ENCODE measurements at regions not wholly inside any gene's neighbourhood (a gene's known extent, or its start where the extent isn't known, plus 50 kb on each side); places are given as distances from the start of the nearest gene placed in this dataset.

- no peak for DNase-seq
Measured at GRCh38 chr16:47967374-47967773, 188.4 kb downstream of the ABCC12 start.

GRCh38 chr16:47966325-47966724, 189.5 kb downstream of the ABCC12 start:
- DNase-seq: no peak

DNA sequence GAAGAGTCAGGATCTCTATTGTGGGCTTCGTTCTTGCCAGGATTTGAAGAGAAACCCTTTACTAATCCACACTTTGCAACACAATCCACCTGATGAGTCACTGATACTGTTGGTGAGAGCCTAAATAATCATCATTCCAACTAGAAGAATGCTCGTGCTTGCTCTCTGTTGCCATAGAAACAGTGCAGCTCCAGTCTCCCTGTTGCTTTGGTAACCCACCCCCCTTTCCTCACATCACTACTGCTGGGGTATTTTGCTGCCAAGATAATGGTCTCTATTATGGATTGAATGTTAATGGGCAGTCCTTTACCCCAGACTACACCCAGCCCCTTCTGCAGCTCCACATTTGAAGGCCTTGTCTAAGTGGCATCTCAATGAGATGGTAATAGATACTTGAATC, 190.4 kb downstream of the ABCC12 start:
- peak; percentile 14 for DNase-seq

DNA sequence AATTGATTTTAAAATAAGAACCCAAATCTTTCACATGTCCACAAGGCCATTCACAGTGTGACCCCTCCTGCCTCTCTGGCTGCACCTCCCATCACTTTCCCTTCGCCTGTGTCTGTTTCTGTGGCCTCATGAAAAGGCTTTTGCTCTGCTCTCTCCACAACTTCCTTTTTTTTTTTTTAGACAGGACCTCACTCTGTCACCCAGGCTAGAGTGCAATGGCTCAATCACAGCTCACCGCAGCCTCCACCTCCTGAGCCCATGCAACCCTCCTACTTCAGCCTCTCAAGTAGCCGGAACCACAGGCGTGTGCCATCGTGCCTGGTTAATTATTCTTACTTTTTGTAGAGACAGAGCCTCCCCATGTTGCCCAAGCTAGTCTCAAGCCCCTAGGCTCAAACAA, 197.1 kb downstream of the ABCC12 start:
- no peak for DNase-seq

DNA sequence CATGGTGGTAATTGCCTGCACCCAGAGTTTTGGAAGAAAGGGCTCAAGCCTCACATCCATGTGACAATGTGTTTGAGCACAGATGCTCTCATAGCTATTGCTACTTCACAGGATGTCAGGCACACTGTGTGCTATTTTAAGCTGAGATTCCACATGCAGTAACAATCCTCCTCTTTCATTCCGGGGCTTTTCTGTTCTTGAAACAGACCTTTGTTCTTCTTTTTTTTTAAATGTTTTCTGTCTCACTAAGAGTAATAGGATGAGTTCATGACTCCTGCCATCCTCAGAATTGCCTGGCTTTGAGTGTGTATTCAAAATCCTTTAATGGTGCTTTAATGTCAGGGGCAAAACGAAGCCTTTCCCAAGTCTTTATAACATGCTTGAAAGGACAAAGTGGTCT, 198.9 kb downstream of the ABCC12 start:
- no peak for DNase-seq

GRCh38 chr16:47949714-47950113, 206.1 kb downstream of the ABCC12 start:
- DNase-seq: no peak

GRCh38 chr16:47949276-47949675, 206.5 kb downstream of the ABCC12 start:
- DNase-seq: no peak

- no peak for DNase-seq
Measured at GRCh38 chr16:47947723-47948122, 208.1 kb downstream of the ABCC12 start.

DNA sequence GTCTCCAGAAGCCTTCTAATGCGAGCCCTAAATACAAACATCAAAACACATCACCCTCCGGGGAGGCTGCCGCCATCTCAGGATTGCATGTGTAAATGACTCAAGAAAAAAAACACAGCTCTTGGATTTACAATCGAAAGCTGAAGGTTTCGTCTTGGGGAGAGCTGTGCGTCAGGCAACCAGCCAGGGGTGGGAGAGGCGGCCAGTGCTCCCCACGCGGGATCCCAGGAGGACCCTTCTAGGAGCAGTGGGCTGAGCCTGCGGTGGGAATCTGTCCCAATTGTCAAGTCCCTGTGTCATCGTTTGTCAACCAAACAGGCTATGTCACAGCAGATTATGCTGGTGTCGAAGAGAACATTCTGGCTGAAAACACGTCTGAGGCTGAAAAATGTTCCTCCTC, 209.7 kb downstream of the ABCC12 start:
- no peak for DNase-seq

DNA sequence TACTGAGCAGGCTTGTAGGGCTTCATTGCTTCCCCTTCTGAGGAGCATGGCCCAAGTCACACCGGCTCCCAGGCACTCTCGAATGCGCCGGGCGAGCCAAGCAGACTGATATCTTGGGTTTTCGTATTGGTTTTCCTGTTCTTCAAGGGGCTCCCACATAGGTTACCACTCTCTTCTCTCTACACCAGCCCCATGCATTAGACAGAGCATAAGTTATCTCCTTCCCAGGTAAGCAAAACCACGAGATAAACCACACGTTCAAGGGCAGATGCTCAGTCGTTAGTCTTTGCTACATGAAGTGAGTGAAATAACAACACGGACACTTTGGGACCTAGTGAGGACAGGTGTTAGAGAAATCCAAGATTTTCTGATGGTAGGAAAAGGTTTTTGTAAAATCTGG, 211.2 kb downstream of the ABCC12 start:
- no peak for DNase-seq

GRCh38 chr16:47943235-47943634, 212.6 kb downstream of the ABCC12 start:
- no peak for DNase-seq

DNA sequence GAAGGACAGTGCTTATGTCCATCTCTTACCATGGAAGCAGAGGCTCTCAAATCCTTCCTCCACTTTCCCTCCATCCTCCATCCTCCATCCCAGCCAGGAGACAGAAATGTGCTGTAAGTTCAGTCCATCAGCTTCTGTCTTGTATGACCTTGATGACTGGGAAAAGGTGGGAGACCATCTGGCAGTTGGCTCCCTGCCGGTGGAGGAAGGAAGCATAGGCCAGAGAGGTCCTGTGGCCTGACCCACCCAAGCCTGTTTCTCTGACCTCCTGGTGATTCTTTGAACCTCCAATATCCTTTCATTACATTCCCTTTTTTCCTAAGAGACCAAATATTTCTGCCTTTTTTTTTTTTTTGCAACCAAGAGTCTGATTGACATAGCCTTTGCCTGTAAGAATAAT, 215.3 kb downstream of the ABCC12 start:
- no peak for DNase-seq

DNA sequence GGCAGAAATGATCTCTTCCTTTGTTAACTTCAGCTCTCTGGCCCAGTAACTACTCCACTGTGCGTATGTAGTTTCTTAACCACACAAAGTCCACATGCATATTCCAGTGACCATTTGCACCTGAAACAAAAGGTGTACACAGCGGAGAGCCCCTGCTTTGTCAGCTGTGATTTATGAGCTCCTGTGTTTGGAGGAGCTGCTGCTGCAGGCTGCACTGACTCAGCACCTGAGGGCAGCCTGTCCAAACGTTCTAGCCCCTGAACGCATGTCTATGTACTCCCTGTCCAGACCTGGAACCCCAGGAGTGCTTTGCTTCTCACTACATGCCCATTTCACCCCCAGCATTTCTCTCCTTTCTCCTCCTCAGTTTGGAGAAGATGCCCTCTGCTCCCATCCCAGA, 216.1 kb downstream of the ABCC12 start:
- DNase-seq: no peak

DNA sequence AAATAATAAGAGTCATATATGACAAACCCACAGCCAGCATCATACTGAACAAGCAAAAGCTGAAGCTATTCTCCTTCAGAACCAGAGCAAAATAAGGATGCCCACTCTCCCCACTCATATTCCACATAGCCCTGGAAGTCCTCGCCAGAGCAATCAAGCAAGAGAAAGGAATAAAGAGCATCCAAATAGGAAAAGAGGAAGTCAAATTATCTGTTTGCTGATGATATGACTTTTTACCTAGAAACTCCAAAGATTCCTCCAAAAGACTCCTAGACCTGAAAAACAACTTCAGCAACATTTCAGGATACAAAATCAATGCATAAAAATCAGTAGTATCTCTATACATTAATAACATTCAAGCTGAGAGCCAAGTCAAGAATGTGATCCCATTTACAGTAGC, 217.5 kb downstream of the ABCC12 start:
- no peak for DNase-seq

GRCh38 chr16:47928008-47928407, 227.8 kb downstream of the ABCC12 start:
- DNase-seq: no peak

DNA sequence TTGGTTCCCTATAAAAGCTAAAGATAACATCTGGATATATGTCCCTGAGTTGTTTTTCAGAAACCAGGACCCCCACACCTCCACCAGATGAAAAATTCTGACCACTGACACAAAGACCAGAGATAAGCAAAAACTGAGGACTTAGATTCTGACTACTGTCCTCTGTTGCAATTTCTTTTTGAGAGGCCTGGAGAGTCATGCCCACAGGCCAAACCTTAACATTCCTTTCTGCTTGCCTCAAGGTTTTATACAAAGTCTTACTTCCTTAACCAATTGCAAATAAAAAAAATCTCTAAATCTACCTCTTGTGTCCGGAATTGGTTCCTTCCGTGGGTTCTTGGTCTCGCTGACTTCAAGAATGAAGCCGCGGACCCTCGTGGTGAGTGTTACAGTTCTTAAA, 228.5 kb downstream of the ABCC12 start:
- DNase-seq: peak; percentile 1

- DNase-seq: peak; percentile 9
Measured at GRCh38 chr16:47925811-47926460, 229.9 kb downstream of the ABCC12 start.

- DNase-seq: no peak
Measured at GRCh38 chr16:47924950-47925349, 230.8 kb downstream of the ABCC12 start.

DNA sequence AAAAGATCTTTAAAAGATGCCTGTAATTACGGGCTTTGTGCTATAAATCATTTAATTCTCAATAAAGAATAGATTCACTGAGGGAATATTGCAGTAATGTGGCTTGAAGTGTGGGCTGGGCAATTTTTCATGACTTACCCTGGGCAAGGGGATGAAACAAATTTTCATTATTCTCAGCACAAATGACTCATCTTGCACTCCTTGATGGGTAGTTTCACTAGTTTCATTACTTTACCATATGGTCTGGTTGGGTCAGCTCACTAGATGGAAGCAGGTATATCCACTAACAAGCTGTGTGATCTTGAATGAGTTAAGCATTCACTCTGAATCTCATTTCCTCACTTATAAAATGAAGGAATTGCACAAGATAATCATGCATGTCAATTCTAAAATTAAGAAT, 234.3 kb downstream of the ABCC12 start:
- DNase-seq: no peak

DNA sequence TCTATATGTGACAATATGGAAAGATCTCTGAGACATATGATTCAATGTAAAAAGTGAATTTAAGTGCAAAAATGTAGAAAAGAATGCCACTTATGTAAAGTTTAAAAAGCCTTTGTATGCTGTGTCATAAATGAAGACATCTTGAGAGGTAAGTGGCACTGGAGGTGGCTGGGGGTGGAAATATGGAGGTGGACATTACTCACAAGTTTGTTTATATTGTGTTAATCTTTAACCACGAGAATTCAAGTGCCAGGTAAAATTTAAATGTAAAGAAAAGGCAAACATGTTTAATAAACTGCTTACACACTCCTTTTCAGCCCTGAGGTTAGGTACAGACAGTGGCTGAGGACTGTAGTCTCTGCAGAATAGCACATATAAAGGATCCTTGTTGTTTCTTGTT, 235.1 kb downstream of the ABCC12 start:
- no peak for DNase-seq

GRCh38 chr16:47917118-47917517, 238.7 kb downstream of the ABCC12 start:
- no peak for DNase-seq

- no peak for DNase-seq
Measured at GRCh38 chr16:47916266-47916665, 239.5 kb downstream of the ABCC12 start.

GRCh38 chr16:47907109-47907508, 248.7 kb downstream of the ABCC12 start:
- DNase-seq: no peak

- DNase-seq: peak; percentile 60
Measured at GRCh38 chr16:47905771-47906170, 250.0 kb downstream of the ABCC12 start.

- DNase-seq: no peak
Measured at GRCh38 chr16:47904691-47905090, 251.1 kb downstream of the ABCC12 start.

- DNase-seq: no peak
Measured at GRCh38 chr16:47903470-47903869, 252.3 kb downstream of the ABCC12 start.

Measured in fibroblast of upper back skin (primary cell).